Karpas-422 (cell line): ENCODE measurements at regions not wholly inside any gene's neighbourhood (a gene's known extent, or its start where the extent isn't known, plus 50 kb on each side); places are given as distances from the start of the nearest gene placed in this dataset.

ENCODE experiments used
- DNase-seq: peaks from one replicate; pipeline ENCODE4 v3.0.0-alpha.2; 2015
- H2AFZ ChIP-seq: fragments of 200-600 bp; sonication (generic); 2 replicates; pipeline ENCODE4 v1.6.1; 2014; ENCODE audit warnings: antibody characterized with exemption, low read length, mixed read lengths
- H3K27ac ChIP-seq: fragments of 200-600 bp; sonication (generic); 2 replicates; pipeline ENCODE4 v1.5.1; 2014; ENCODE audit warnings: mild to moderate bottlenecking, low read length, moderate library complexity
- H3K27me3 ChIP-seq: fragments of 200-600 bp; sonication (generic); 2 replicates; pipeline ENCODE4 v1.6.1; 2014; ENCODE audit warnings: low read length, mixed read lengths
- H3K36me3 ChIP-seq: fragments of 200-600 bp; sonication (generic); 2 replicates; pipeline ENCODE4 v1.6.1; 2014; ENCODE audit warnings: low read length, mixed read lengths; ENCODE audit not compliant: insufficient read depth
- H3K4me1 ChIP-seq: fragments of 200-600 bp; sonication (generic); 2 replicates; pipeline ENCODE4 v1.6.1; 2014; ENCODE audit warnings: mild to moderate bottlenecking, low read length, mixed read lengths
- H3K4me2 ChIP-seq: fragments of 200-600 bp; sonication (generic); 2 replicates; pipeline ENCODE4 v1.6.1; 2014; ENCODE audit warnings: low read length, low read depth, mild to moderate bottlenecking; ENCODE audit not compliant: poor library complexity, severe bottlenecking
- H3K4me3 ChIP-seq: fragments of 200-600 bp; sonication (generic); 2 replicates; pipeline ENCODE4 v1.5.1; 2014; ENCODE audit warnings: mild to moderate bottlenecking, antibody characterized with exemption, low read length, mixed read lengths
- H3K79me2 ChIP-seq: fragments of 200-600 bp; sonication (generic); 2 replicates; pipeline ENCODE4 v1.6.1; 2014; ENCODE audit warnings: mild to moderate bottlenecking, low read length, mixed read lengths
- H3K9ac ChIP-seq: fragments of 200-600 bp; sonication (generic); 2 replicates; pipeline ENCODE4 v1.6.0; 2014; ENCODE audit warnings: low read length
- H3K9me2 ChIP-seq: fragments of 200-600 bp; sonication (generic), shearing (Covaris generic); replicated peaks from 2 replicates; pipeline ENCODE4 v1.6.0; 2014; ENCODE audit warnings: mild to moderate bottlenecking, low read length, moderate library complexity; ENCODE audit not compliant: insufficient read depth
- H3K9me3 ChIP-seq: fragments of 300-700, 200-600 bp; sonication (generic); 2 replicates; pipeline ENCODE4 v1.6.1; 2014; ENCODE audit warnings: low read length, mixed read lengths
- H4K20me1 ChIP-seq: fragments of 200-600 bp; sonication (generic); 2 replicates; pipeline ENCODE4 v1.6.1; 2014; ENCODE audit warnings: mild to moderate bottlenecking, antibody characterized with exemption, low read length, low read depth; ENCODE audit not compliant: insufficient read depth

DNA sequence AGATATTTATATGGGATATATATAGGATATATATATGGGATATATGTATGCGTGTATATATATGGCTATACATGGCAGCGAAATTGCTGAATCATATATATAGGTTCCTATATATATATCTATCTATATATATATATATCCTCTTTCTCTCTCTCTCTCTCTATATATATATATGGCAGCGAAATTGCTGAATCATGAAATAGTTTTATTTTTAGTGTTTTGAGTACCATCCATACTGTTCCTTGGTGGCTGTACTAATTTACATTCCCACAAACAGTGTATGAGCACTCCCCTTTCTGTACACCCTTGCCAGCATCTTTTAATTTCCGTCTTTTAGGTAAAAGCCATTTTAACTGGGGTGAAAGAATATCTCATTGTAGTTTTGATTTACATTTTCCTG lies 397.6 kb upstream of the LINC00305 start:
- Histone ChIP-seq H3K4me3 (no peak overlapping the region), H3K9ac (no peak overlapping the region), H3K9me3 (peaks cover 23% of the 10 kb centered on the region), H4K20me1 (no peaks in the 10 kb centered on the region), H3K27me3 (no peaks in the 10 kb centered on the region), H3K79me2 (no peaks in the 10 kb centered on the region), H3K9me2 (no peaks in the 10 kb centered on the region), H2AFZ (no peak overlapping the region), H3K27ac (no peak overlapping the region), H3K36me3 (no peaks in the 10 kb centered on the region), H3K4me2 (no peak overlapping the region), H3K4me1 (no peaks in the 10 kb centered on the region)
- DNase-seq, result no peak

DNA sequence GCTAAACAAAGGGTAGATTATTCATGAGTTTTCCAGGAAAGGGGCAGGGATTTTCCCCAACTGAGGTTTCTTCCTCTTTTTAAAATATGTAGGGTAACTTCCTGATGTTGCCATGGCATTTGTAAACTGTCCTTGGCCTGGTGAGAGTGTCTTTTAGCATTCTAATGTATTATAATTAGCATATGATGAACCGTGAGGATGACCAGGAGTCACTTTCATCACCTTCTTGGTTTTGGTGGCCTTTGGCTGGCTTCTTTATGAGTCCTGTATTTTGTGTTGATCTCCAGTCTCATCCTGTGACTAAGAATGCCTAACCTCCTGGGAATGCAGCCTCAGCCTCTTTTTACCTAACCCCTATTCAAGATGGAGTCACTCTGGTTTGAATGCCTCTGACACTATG lies 391.0 kb upstream of the LINC00305 start:
- H3K27ac ChIP-seq, result no peak overlapping the region
- H3K9ac ChIP-seq, result no peak overlapping the region
- no peak for DNase-seq

DNA sequence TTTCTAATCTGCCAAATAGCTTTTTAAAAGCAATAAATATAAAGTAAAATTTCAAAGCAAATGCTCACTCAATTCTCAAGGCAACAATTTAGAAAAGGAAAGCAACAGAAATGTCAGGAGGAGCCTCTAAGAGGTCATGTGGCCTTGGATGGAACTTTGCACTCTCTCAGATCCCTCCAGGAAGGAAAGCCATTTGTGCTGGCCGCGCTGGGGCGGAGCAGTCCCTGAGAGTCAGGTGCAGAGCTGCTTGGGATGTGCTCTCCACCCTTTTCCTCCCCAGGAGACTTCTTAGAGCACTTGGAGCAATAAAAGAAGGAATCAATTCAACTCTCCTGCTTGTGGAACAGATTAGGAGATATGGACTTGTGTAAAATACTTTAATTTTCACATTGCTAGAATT lies 379.8 kb upstream of the LINC00305 start:
- no peaks in the 10 kb centered on the region for H3K4me1 ChIP-seq
- H3K27me3 ChIP-seq, result no peaks in the 10 kb centered on the region
- no peak overlapping the region for H2AFZ ChIP-seq
- DNase-seq, result no peak
- peaks cover 51% of the 10 kb centered on the region for H3K9me3 ChIP-seq
- H3K27ac ChIP-seq, result no peak overlapping the region
- no peaks in the 10 kb centered on the region for H3K9me2 ChIP-seq
- no peak overlapping the region for H3K4me3 ChIP-seq
- H3K79me2 ChIP-seq, result no peaks in the 10 kb centered on the region
- no peak overlapping the region for H3K4me2 ChIP-seq
- H3K36me3 ChIP-seq, result no peaks in the 10 kb centered on the region
- H3K9ac ChIP-seq, result no peak overlapping the region
- H4K20me1 ChIP-seq, result no peaks in the 10 kb centered on the region

More for the DNA sequence above, 391.0 kb upstream of the LINC00305 start:
- no peaks in the 10 kb centered on the region for H3K4me1 ChIP-seq
- no peak overlapping the region for H3K4me3 ChIP-seq
- no peaks in the 10 kb centered on the region for H3K79me2 ChIP-seq
- H3K9me2 ChIP-seq, result no peaks in the 10 kb centered on the region
- no peaks in the 10 kb centered on the region for H3K27me3 ChIP-seq
- no peak overlapping the region for H3K4me2 ChIP-seq
- no peaks in the 10 kb centered on the region for H3K36me3 ChIP-seq
- H3K9me3 ChIP-seq, result peaks cover 38% of the 10 kb centered on the region
- no peak overlapping the region for H2AFZ ChIP-seq
- H4K20me1 ChIP-seq, result no peaks in the 10 kb centered on the region

DNA sequence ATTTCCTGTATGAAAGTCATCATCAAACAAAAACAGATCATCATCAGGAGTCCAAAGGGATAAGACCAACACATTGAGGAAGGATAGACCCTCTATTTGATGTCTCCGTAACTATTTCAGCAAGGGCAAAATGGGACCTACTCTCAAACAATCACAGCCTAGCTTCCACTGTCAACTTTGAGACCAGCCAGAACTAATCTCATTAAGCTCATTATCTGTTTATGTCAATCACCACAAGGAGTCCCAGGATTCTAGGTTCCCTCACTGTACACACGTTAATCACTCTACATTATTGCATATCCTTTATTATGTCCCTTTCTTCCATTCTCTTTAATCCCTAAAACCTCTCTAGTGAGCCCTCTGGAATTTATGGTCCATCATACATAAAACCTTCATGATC lies 370.3 kb upstream of the LINC00305 start:
- Histone ChIP-seq H3K4me1 (no peaks in the 10 kb centered on the region), H3K4me2 (no peak overlapping the region), H4K20me1 (no peaks in the 10 kb centered on the region), H3K9ac (no peak overlapping the region), H3K9me3 (peaks cover 37% of the 10 kb centered on the region), H3K36me3 (no peaks in the 10 kb centered on the region), H3K4me3 (no peak overlapping the region), H3K79me2 (no peaks in the 10 kb centered on the region), H3K27ac (no peak overlapping the region), H2AFZ (no peak overlapping the region), H3K27me3 (no peaks in the 10 kb centered on the region), H3K9me2 (no peaks in the 10 kb centered on the region)
- DNase-seq, result no peak

DNA sequence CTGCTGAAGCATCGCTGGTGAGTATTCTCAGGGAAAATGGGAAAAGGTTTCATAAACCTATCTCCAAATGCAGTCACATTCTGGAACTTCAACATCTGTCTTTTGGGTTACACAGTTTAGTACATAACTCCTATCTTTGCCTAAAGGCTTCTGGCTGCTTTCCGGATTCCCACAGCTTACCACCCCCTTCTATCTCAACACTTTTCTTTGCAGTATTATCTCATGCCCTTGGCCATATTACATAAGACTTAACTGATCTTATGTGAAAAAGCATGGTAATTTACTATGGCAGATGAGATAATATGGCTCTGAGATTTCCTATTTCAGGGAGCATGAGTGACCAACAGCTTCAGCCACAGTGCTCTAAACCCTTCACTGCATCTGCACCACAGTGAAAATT lies 369.3 kb upstream of the LINC00305 start:
- Histone ChIP-seq H3K27ac (no peak overlapping the region), H3K79me2 (no peaks in the 10 kb centered on the region), H4K20me1 (no peaks in the 10 kb centered on the region), H3K4me3 (no peak overlapping the region), H3K27me3 (no peaks in the 10 kb centered on the region), H3K36me3 (no peaks in the 10 kb centered on the region), H3K9me2 (no peaks in the 10 kb centered on the region), H3K4me1 (no peaks in the 10 kb centered on the region), H2AFZ (no peak overlapping the region), H3K9me3 (peaks cover 33% of the 10 kb centered on the region), H3K4me2 (no peak overlapping the region), H3K9ac (no peak overlapping the region)
- no peak for DNase-seq

DNA sequence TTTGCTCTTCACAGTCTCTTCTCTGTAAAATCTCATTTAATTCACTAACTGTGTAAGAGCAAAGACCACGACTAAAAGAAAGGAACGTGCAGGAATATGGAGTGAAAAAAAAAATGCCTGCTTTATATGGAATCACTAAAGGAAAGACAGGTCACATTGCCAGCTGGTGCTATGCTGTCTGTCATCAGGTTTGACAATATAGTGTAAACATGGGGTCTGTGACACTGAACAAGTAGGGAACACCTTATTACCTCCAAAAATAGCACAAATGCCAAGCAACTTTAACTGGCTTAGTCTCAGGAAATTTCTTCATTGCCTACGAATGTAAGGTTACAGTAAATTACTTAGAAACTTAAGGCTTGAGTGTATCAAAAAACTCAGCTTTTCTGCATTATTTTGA lies 364.5 kb upstream of the LINC00305 start:
- Histone ChIP-seq H3K9me2 (peaks cover 4% of the 10 kb centered on the region; the same call in 1 of the 2 replicates), H3K9me3 (peaks cover 21% of the 10 kb centered on the region), H3K79me2 (no peaks in the 10 kb centered on the region), H3K4me2 (no peak overlapping the region), H3K27me3 (no peaks in the 10 kb centered on the region), H4K20me1 (no peaks in the 10 kb centered on the region), H3K9ac (no peak overlapping the region), H3K4me1 (no peaks in the 10 kb centered on the region), H2AFZ (no peak overlapping the region), H3K4me3 (no peak overlapping the region), H3K36me3 (no peaks in the 10 kb centered on the region), H3K27ac (no peak overlapping the region)
- no peak for DNase-seq

DNA sequence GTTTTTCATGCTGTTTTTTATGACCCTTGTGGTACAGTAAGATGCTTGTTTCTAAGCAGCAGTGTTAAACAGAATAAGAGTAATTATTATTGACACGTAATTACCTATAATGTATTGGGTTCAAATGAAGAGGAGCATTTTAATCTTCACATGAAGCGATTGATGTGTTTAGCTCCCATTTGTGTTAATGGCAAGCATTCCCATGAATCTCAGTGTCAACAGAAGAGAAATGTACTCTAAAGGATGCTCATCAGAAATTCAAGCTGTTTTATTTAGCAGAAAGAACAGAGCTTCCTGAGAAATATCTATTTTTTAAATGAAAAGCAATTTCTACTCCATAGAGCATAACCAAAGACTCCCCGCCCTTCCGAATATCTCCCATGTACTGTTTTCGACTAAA lies 341.3 kb upstream of the LINC00305 start:
- H3K27me3 ChIP-seq, result no peaks in the 10 kb centered on the region
- H3K4me2 ChIP-seq, result no peak overlapping the region
- no peak overlapping the region for H3K4me3 ChIP-seq
- H3K36me3 ChIP-seq, result no peaks in the 10 kb centered on the region
- H3K4me1 ChIP-seq, result no peaks in the 10 kb centered on the region
- H3K9ac ChIP-seq, result no peak overlapping the region
- DNase-seq, result no peak
- H3K79me2 ChIP-seq, result no peaks in the 10 kb centered on the region
- H3K9me3 ChIP-seq, result peaks cover 15% of the 10 kb centered on the region
- no peaks in the 10 kb centered on the region for H4K20me1 ChIP-seq
- H3K27ac ChIP-seq, result no peak overlapping the region
- H2AFZ ChIP-seq, result no peak overlapping the region
- H3K9me2 ChIP-seq, result 0 out of 2 replicates have a peak, but pooled peaks cover 2% of the 10 kb centered on the region

DNA sequence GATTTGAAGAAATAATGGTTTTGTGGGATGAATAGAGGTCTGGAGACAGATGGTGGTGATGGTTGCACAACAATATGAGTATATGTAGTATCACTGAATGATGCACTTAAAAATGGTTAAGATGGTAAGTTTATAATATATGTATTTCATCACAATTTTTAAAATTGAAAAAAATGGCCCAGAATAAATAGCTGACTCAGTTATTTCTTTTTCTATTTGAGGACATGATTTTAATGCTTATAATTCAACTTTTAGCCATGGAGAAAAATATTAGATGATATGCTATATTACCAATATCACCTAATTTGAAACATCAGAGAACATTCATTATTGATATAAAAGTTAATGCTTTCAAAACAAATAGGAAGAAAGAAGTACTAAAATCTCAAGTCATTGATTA lies 339.8 kb upstream of the LINC00305 start:
- no peak overlapping the region for H2AFZ ChIP-seq
- DNase-seq, result no peak
- no peaks in the 10 kb centered on the region for H3K79me2 ChIP-seq
- no peak overlapping the region for H3K27ac ChIP-seq
- H4K20me1 ChIP-seq, result no peaks in the 10 kb centered on the region
- H3K9me3 ChIP-seq, result peaks cover 15% of the 10 kb centered on the region
- 0 out of 2 replicates have a peak, but pooled peaks cover 2% of the 10 kb centered on the region for H3K9me2 ChIP-seq
- H3K4me2 ChIP-seq, result no peak overlapping the region
- no peaks in the 10 kb centered on the region for H3K36me3 ChIP-seq
- H3K4me3 ChIP-seq, result no peak overlapping the region
- no peak overlapping the region for H3K9ac ChIP-seq
- H3K27me3 ChIP-seq, result no peaks in the 10 kb centered on the region
- no peaks in the 10 kb centered on the region for H3K4me1 ChIP-seq

DNA sequence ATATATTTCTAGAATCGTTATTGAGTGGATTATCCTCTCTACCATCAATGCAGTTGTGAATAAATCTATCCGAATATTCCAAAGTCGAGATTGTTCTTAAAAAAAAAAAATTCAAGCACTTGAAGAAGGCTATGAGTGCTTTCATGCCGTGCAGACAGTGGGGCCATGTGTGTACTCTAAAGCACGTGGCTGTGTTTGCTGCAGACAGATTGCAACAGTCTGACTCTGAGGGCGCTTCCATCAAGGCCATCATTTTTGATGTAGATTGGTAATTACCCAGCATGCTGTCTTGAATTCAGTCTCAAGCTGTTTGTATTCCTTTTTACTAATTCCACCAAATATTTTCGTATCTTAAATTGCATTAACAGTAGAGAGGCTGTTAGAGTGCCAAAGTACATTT lies 325.9 kb upstream of the LINC00305 start:
- no peaks in the 10 kb centered on the region for H3K27me3 ChIP-seq
- no peaks in the 10 kb centered on the region for H3K79me2 ChIP-seq
- H3K9me3 ChIP-seq, result peaks cover 23% of the 10 kb centered on the region; the same call in 1 of the 2 replicates
- H3K4me3 ChIP-seq, result no peak overlapping the region
- no peaks in the 10 kb centered on the region for H3K4me1 ChIP-seq
- no peak overlapping the region for H3K27ac ChIP-seq
- no peaks in the 10 kb centered on the region for H3K36me3 ChIP-seq
- H2AFZ ChIP-seq, result no peak overlapping the region
- H4K20me1 ChIP-seq, result no peaks in the 10 kb centered on the region
- no peak for DNase-seq
- no peak overlapping the region for H3K4me2 ChIP-seq
- H3K9me2 ChIP-seq, result no peaks in the 10 kb centered on the region; the same call in 1 of the 2 replicates
- H3K9ac ChIP-seq, result no peak overlapping the region
